GM19397 (cell line): ENCODE measurements at regions not wholly inside any gene's neighbourhood (a gene's known extent, or its start where the extent isn't known, plus 50 kb on each side); places are given as distances from the start of the nearest gene placed in this dataset.
"Not testable (repeated sequence)": the region's sequence is repeated elsewhere in the genome, so short reads cannot be mapped to it uniquely, and the experiment has no call there.

Source experiments
- ATAC-seq: cut with Tn5 transposase; IDR thresholded peaks from one replicate; pipeline ENCODE4 v1.9.1; 2021; ENCODE audit warnings: mild to moderate bottlenecking, moderate library complexity; ENCODE audit not compliant: unreplicated experiment

DNA sequence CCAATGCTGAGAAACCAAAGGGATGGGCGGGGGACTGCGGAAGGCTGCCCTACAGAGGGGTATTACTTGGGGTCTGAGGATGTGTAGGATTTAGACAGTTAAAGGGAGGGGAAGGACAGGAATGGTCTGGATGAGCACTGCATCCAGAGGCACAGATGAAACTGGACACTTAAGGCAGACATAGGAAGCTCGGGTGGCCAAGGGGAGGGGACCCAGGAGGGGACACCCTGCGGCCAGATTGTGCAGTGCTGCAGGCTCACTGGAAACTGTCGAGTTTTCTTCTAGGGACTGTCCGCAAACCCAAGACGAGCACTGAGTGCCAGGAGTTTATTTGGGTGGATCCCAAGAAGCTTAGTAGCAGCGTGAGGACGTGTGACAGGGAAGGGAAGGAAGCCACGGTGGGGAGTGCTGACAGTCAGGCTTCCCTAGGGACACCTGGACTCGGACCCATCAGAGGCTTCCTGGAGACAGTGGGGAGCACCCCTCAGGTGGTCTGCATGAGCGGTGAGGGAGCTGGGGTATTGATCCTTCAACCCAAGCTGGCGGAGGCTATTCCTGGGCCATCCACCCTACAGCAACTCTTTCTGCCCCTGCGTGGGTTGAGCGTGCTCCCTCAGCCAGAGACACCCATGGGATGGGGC lies 278.7 kb downstream of the FOXL1 start:
- no peak for ATAC-seq

DNA sequence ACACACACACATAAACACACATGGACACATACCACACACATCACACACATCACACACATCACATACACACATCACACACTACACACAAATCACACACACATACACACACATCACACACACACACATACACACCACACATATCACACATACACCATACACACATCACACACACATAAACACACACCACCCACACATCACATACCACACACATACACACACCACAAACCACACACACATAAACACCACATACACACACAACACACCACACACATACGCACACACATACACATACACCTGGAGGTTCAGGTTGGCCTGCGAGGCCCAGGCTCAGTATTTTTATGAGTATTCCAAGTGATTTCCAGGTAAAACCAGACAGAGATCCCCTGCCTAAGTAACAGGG lies 279.5 kb downstream of the FOXL1 start:
- no peak for ATAC-seq

DNA sequence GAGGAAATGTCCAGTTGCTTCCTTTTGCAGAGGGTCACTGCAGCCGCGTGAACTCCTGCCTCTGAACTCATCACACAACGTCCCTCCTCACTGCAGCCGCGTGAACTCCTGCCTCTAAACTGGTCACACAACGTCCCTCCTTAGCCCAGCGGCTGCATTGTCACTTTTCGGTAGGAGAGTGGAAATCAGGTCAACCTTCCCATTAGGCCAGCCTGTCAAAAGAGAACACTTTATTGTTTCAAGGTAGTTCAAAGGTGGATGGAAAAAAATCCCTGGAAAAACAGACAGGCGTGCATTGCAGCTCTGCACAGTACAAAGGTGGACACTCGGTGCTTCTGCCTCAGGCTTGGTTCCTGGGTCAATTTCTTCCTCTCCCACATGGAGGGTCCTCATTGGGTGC lies 280.2 kb downstream of the FOXL1 start:
- ATAC-seq = no peak

DNA sequence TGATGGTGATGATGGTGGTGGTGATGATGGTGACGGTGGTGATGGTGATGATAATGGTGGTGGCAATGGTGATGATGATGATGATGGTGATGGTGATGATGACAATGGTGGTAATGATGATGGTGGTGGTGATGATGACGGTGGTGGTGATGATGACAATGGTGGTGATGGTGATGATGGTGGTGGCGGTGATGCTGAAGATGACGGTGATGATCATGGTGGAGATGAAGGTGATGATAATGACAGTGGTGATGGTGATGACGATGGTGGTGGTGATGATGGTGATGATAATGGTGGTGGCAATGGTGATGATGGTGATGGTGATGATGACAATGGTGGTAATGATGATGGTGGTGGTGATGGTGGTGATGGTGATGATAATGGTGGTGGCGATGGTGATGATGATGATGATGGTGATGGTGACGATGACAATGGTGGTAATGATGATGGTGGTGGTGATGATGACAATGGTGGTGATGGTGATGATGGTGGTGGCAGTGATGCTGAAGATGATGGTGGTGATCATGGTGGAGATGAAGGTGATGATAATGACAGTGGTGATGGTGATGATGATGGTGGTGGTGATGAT lies 283.0 kb downstream of the FOXL1 start:
- not testable (repeated sequence) for ATAC-seq

DNA sequence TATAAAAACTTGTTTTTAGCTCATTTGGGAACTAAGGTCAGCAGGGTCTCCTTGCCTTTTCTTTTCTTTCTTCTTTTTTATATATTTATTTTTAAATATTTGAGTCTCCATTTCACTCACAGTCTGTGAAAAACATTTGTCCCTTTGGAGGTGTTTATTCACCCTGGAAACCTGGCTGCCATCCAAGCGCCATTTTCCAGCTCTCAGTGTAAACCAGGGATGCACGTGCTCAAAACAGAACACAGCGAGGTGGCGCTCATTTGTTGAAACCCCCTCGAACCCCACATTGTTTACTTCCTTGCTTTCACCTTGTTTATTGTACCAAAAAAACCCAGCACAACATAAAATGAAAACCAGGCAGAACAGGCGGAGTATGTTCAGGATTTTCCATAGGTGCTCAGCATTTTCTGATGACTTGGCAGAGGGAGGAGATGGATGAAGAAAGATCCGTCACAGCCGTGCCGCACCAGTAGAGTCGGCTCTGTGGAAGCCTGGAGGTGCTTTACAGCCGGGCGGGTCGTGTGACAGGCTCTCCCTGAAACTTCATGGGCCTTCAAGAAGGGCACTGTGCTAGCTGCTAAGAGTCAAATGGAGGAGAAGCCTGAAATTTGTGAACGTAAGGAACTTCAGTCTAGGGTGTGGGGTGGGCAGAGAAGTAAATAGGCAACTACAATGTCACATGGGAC lies 284.4 kb downstream of the FOXL1 start:
- ATAC-seq = no peak

DNA sequence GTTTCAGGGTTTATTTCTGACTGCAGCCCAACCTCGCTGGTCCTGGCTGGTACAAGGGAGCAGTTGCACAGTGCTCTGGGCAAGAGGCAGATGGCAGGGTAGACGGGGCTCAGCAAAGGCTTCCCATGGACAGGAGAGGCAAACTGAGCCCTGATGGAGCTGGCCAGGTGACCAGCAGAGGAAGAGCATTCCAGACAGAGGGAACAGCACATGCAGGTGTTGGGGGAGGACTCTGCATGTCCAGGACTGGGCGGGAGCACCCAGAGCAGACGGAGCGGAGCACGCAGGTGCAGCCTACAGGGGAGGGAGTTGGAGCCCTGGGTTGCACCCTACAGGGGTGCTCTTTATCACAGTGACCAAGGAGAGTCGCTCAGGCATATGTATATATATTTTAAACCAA lies 285.3 kb downstream of the FOXL1 start:
- no peak for ATAC-seq

DNA sequence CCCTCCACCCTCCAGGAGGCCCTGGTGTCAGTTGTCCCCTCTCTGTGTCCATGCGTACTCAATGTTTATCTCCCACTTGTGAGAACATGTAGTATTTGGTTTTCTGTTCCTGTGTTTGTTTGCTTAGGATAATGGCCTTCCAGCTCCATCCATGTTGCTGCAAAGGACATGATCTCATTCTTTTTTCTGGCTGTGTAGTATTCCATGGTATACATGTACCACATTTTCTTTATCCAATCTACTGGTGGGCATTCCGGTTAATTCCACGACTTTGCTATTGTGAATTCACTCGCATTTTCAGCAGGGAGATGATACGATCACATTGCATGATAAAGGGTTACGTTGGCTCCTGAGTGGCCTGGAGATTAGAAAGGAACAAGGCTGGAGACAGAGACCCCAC lies 286.2 kb downstream of the FOXL1 start:
- no peak for ATAC-seq

DNA sequence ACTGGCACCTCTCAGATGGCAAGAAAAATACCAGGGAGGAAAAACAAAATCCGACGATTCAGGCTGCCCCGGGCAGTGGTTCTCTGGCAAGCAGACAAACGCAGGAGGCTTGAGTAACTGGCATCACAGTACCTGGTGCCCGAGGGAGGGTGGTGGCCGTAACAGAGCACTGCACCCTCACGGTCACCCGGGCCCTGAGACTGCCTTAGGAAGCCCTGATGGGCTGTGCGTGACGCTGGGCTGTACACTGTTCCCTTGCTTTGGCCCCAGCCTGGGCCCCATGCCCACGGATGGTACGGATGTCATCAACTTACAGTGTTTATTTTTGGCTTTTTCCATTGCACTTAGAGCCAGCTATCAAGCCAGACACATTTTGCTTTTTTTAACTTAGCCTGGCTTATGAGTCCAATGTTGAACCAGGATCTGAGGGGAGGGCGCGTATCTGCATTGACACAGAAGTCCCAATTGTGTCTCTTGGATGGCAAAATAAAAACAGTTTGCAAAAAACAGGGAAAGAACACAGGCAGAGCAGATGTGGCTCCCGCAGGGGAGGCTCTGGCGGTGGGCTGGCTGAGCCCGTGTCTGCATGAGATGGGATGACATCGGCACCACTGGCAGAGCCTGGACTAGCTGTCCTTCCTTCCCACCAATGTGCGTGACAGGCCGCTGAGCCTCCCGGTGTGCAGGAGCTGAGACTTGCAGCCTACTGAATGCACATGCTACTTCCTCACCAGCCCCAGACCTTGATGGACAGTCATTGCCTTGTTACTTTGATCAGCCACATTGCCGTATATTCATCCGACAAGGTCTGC lies 287.7 kb downstream of the FOXL1 start:
- no peak for ATAC-seq

DNA sequence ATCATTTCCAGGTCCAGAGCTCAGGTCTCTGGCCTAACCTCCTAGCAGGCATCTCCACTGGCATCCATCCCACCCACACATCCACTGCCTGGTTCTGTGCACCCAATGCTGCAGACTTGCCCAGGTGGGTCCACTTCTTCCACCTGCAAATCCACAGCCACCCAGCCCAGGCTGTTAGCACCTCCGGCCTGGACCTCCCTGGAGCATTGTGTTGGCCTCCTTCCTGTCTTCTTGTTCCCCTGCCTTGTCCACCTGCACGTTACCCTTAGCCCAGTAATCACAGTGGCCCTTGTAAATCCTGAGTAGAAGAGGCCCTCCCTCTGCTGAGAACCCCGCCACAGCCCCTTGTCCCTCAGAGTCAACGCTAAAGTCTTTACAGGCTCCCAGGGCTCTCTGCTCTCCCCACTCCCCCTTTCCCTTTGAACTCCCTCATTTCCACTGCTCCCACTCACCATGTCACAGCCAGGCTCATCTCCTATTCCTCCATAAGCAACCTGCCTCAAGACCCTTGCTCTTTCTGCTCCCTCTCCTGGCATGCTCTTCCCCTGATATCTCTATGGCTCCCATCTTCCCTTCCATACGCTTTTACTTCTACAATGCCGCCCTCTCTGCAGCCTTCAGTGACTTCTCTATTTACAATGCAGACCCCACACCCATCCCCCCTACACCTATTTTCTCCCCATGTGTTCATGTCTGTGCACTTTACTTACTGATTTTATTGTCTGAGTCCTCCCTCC lies 288.8 kb downstream of the FOXL1 start:
- no peak for ATAC-seq

DNA sequence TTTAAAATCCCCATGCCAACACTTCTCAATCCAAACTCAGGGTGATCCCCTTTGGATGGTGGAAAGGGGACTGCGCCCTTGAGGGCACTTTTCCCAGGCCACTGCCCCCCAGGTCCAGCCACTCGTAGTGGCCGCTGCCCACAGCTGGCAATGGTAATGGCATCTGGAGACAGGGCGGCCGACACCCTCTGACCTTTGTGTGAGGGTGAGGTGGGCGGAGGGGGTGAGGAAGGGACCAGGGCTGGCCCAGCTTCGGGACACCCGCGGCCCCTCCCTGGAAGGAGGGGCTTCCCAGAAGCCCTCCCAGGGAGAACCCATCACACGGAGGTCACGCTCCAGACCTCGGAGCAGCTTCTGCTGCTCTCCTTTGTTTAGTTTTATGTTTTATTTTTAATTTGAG lies 289.7 kb downstream of the FOXL1 start:
- no peak for ATAC-seq

DNA sequence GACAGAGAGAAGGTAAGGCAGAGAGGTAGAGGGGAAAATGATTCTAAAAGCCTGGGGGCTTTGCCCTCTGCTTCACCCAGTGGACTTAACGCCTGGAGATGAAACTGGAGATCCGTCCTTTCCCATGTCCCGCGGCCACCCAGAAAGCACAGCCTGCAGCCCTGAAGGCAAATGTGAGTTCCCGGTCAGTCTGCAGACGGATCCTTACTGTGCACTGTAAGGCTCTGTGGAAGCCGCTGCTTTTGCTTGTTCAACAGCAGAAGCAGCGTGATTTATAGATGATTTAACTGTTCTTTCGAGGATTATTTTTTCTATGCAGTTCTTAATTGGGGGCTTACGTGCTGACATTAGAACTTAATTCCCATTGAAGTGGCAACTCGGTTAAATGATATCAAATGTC lies 290.4 kb downstream of the FOXL1 start:
- no peak for ATAC-seq

DNA sequence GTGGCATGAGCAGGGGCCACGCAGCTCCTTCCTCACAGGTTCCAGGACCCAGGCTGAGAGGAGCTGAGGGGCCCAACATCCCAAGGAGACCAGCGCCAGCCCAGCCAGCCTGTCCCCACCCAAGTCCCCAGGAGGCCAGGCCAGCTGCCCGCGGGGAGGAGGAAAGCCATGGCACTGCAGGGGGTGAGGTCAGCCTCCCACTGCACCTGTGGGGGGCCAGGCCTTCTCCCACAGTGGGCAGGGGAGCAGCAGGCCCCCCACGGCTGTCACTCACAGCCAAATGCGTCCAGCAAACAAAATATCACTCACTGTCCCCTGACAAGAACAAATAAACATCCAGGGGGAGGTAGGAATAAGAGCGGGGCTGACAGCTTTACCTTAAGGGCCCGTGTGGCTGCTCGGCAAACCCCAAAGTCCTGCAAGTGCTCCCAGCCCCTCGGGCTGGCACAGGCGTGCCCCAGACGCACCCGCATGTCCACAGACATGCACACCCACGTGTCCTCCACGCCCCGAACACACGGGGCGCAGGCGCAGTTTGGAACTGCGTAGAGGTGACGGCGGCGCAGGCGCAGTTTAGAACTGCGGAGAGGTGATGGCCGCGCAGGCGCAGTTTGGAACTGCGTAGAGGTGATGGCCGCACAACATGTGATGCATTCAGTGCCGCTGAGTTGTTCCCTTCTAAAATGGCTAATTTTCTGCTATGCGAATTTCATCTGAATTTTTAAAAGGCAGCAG lies 291.1 kb downstream of the FOXL1 start:
- ATAC-seq = no peak

DNA sequence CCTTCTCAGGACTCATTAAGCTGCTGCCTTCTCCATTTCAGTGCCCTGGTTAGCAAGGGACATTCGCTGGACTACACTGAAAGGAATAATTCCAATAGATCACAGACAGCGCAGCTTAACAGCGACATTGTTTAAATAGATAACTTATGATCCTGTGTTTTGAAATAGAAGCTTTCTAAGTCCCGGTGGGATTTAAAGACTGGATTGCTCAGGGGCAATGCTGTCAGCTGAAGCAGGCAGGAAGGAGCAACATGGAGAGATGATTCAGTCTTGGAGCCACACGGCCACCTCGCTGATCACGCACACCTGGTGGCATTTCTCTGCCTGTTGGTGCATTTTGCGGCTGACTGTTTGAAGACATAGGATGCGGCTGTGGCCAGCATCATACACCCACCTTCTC lies 292.0 kb downstream of the FOXL1 start:
- no peak for ATAC-seq

DNA sequence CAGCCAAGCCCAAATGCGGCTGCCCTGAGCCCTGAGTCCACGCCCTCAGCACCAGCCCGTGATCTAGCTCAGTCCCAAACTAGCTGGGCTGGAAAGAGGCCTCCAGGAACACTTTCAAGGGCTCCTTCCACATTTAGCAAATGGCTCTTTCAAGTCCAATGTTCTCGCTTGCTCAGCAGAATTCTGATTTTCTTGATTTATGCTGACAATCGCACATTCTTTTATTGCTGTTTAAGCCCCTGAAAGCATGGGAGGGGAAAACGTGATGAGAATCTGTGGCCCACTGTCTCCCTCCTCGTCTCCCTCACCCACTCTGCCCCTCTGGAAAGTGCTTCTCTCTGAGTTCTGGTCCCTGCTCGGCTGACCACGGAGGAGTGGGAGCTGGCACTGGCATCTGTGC lies 293.8 kb downstream of the FOXL1 start:
- no peak for ATAC-seq

DNA sequence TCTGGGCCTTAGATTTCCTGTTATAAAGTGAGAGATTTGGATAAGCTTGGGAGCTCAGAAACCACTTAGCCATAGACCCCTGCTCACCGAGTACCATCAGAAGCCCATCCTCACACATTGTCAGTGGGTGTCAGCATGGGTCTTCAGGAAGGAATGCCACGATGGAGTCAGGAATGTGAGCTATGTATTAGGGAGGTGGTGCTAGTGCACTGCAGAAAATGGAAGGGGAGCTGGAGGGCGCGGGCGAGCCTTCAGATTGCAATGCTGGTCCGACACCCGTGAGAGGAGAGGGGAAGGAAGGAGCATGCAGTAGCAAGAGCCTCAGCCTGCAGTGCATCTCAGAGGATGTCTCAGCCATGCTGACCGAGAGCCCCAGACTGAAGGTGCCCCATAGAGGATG lies 294.5 kb downstream of the FOXL1 start:
- ATAC-seq = no peak

DNA sequence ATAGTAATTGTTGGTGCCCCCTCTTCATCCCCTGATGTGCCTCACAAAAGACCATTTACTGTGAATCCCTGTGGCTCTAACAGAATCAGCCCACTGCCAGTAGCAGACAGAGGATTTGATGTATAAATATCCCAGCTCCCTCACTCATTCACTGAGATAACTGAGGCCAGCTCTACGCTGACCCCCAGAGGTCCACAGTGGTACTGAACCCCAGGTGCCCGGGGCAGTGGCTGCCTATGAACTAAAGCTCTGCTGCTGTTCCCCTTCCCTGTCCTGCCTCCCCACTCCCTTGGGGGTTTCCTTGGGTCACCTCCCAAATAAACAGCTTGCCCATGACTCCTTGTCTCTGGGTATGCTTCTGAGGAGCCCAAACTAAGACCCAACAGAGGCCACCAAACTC lies 295.8 kb downstream of the FOXL1 start:
- ATAC-seq = no peak

DNA sequence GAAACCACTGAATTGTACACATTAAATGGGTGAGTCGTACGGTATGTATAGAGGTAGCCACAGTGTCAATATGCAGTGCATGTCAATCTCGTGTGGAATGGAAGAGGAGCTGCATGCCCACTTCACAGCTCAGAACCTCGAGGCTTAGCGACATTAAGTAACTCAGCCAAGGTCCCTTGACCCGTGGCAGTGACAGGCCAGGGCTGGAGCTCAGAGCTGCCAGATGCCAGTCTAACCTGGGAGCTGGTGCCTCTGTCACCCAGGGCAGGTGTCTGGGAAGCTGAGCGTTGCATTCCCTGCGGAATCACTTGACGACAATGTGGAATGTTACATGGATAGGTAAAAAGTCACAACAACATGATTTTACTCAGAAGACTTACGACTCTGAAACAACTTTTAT lies 298.1 kb downstream of the FOXL1 start:
- no peak for ATAC-seq

DNA sequence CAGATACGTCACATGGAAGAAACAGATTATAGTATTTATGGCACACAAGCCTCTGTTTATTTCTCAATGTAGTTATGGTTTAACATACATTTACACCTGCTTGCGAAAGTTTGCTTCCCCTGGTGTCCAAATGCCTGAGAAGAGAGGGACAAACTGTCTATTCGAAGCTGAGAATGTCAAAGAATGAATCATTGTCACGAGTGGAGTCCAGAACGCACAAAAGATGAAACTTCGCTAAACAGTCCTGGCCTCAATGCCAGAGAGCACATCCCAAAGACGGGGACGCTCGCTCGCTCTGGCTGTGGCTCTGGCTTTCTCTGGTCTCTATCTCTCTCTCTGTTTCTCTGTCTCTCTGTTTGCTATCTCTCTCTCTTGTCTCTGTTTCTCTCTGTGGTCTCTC lies 298.8 kb downstream of the FOXL1 start:
- no peak for ATAC-seq

DNA sequence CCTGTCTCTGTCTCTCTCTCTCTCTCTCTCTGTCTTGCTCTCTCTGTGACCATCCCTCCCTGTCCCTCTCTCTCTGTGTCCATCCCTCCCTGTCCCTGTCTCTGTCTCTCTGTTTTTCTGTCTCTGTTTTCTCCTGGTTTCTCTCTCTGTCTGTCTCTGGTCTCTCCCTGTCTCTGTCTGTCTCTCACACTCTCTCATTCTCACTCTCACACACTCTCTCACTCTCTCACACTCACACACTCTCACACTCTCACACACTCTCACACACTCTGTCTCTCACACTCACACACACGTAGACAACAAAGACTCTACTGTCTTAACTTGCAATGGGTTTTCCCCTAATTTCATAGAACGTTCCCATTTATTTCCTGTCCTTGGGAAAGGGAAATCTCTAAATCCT lies 299.5 kb downstream of the FOXL1 start:
- no peak for ATAC-seq
